ENCODE measurements at regions not wholly inside any gene's neighbourhood (a gene's known extent, or its start where the extent isn't known, plus 50 kb on each side); places are given as distances from the start of the nearest gene placed in this dataset.

- TF ChIP-seq CTCF (IDR thresholded peaks at IDR 0.05) (no peak), POLR2A (IDR thresholded peaks at IDR 0.05) (no peak)
These were observed 196.2 kb downstream of the RGS3 start for GRCh38 chr9:113659740-113660139.
